ENCODE measurements at regions not wholly inside any gene's neighbourhood (a gene's known extent, or its start where the extent isn't known, plus 50 kb on each side); places are given as distances from the start of the nearest gene placed in this dataset.

DNA sequence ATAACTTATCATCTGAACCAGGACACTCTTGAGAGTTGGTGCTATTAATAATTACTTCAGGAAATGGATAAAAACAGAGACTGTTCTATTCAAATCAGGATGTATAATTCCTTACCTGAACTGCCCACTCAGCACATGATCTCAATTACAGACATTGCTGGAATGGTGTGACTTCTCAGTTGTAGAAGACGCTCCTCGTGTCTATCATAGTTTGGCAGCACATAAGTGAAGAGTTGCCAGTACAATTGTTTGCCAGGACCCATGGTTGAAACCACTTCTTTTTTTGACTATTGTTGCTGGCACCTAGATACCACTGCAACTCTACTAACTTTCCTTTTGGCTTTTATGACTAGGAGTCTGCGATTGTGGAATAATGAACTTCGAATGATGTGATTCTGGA is 105.4 kb downstream of the ZNF365 start:
- TF ChIP-seq, protein P1, sequence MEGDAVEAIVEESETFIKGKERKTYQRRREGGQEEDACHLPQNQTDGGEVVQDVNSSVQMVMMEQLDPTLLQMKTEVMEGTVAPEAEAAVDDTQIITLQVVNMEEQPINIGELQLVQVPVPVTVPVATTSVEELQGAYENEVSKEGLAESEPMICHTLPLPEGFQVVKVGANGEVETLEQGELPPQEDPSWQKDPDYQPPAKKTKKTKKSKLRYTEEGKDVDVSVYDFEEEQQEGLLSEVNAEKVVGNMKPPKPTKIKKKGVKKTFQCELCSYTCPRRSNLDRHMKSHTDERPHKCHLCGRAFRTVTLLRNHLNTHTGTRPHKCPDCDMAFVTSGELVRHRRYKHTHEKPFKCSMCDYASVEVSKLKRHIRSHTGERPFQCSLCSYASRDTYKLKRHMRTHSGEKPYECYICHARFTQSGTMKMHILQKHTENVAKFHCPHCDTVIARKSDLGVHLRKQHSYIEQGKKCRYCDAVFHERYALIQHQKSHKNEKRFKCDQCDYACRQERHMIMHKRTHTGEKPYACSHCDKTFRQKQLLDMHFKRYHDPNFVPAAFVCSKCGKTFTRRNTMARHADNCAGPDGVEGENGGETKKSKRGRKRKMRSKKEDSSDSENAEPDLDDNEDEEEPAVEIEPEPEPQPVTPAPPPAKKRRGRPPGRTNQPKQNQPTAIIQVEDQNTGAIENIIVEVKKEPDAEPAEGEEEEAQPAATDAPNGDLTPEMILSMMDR (IDR thresholded peaks at IDR 0.05; ENCODE audit: insufficient read depth, low read length, poor library complexity, severe bottlenecking) = no peak
- H3K27me3 ChIP-seq (replicated peaks; ENCODE audit: control insufficient read depth, insufficient read depth, low read length) = no peaks in the 10 kb centered on the region
- DNase-seq (ENCODE audit: extremely low read depth, insufficient read length) = no peak
- H3K4me3 ChIP-seq (replicated peaks; ENCODE audit: low read depth, low read length) = no peak overlapping the region
- H3K36me3 ChIP-seq (ENCODE audit: control insufficient read depth, insufficient read depth, low read length) = no peaks in the 10 kb centered on the region

- H3K27me3 ChIP-seq (replicated peaks; ENCODE audit: control insufficient read depth, insufficient read depth, low read length) = no peaks in the 10 kb centered on the region
- no peaks in the 10 kb centered on the region for H3K36me3 ChIP-seq (ENCODE audit: control insufficient read depth, insufficient read depth, low read length)
- no peak overlapping the region for H3K4me3 ChIP-seq (replicated peaks; ENCODE audit: low read depth, low read length)
- TF ChIP-seq, protein P1 (IDR thresholded peaks at IDR 0.05; ENCODE audit: insufficient read depth, low read length, poor library complexity, severe bottlenecking) = no peak
- no peak for DNase-seq (ENCODE audit: extremely low read depth, insufficient read length)
Observed at GRCh38 chr10:62480196-62480595, 106.0 kb downstream of the ZNF365 start.

GRCh38 chr10:62482581-62482980 is 108.4 kb downstream of the ZNF365 start:
- H3K36me3 ChIP-seq (ENCODE audit: control insufficient read depth, insufficient read depth, low read length) = no peaks in the 10 kb centered on the region
- TF ChIP-seq, protein P1 (IDR thresholded peaks at IDR 0.05; ENCODE audit: insufficient read depth, low read length, poor library complexity, severe bottlenecking) = no peak
- no peak for DNase-seq (ENCODE audit: extremely low read depth, insufficient read length)
- no peak overlapping the region for H3K4me3 ChIP-seq (replicated peaks; ENCODE audit: low read depth, low read length)
- H3K27me3 ChIP-seq (replicated peaks; ENCODE audit: control insufficient read depth, insufficient read depth, low read length) = no peaks in the 10 kb centered on the region

- Histone ChIP-seq H3K4me3 (replicated peaks; ENCODE audit: low read depth, low read length) (no peak overlapping the region), H3K36me3 (ENCODE audit: control insufficient read depth, insufficient read depth, low read length) (no peaks in the 10 kb centered on the region), H3K27me3 (replicated peaks; ENCODE audit: control insufficient read depth, insufficient read depth, low read length) (peaks cover 5% of the 10 kb centered on the region)
- DNase-seq (ENCODE audit: extremely low read depth, insufficient read length) = no peak
- TF ChIP-seq, protein P1 (IDR thresholded peaks at IDR 0.05; ENCODE audit: insufficient read depth, low read length, poor library complexity, severe bottlenecking) = no peak
Observed at GRCh38 chr10:62491597-62491996, 117.4 kb downstream of the ZNF365 start.

GRCh38 chr10:62492012-62492869 is 118.1 kb downstream of the ZNF365 start:
- DNase-seq (ENCODE audit: extremely low read depth, insufficient read length) = no peak

More at GRCh38 chr10:62492012-62492869, 118.1 kb downstream of the ZNF365 start:
- H3K27me3 ChIP-seq (replicated peaks; ENCODE audit: control insufficient read depth, insufficient read depth, low read length) = peaks cover 5% of the 10 kb centered on the region
- H3K36me3 ChIP-seq (ENCODE audit: control insufficient read depth, insufficient read depth, low read length) = no peaks in the 10 kb centered on the region
- H3K4me3 ChIP-seq (replicated peaks; ENCODE audit: low read depth, low read length) = no peak overlapping the region
- TF ChIP-seq, protein P1 (IDR thresholded peaks at IDR 0.05; ENCODE audit: insufficient read depth, low read length, poor library complexity, severe bottlenecking) = peak; percentile 52

All from GM06990 (cell line).